A673 (cell line): ENCODE measurements at regions not wholly inside any gene's neighbourhood (a gene's known extent, or its start where the extent isn't known, plus 50 kb on each side); places are given as distances from the start of the nearest gene placed in this dataset.

Source experiments
- BruUV-seq: library from RNA; stranded (reverse); fragments of 400-500 nt; replicated peaks from 2 replicates; lab custom pipeline; 2021; lab: Mats Ljungman, UMichigan
- CTCF ChIA-PET: fragments of 300-600 bp; sonication (Branson Sonifier 250); formaldehyde crosslinking; loops from one replicate; lab custom pipeline; 2022; ENCODE audit warnings: antibody characterized with exemption; lab: Charles Lee
- POLR2A ChIA-PET: fragments of 300-600 bp; sonication (Branson Sonifier 250); formaldehyde crosslinking; loops from one replicate; lab custom pipeline; 2022; ENCODE audit warnings: antibody characterized with exemption; ENCODE audit not compliant: low non-redundant PET; lab: Charles Lee
- DNase-seq: peaks from one replicate; pipeline ENCODE4 v3.0.0-alpha.2; 2015; ENCODE audit warnings: low spot score
- H3K27ac ChIP-seq: fragments of 200-600 bp; sonication (generic); 2 replicates; pipeline ENCODE4 v1.5.1; 2016; ENCODE audit warnings: mixed run types, low read depth, mild to moderate bottlenecking, mixed read lengths, antibody characterized with exemption, low read length; ENCODE audit not compliant: poor library complexity, severe bottlenecking
- H3K27me3 ChIP-seq: fragments of 200-600 bp; sonication (generic); replicated peaks from 2 replicates; pipeline ENCODE4 v1.6.1; 2017; ENCODE audit warnings: mixed run types, low read depth, mild to moderate bottlenecking, mixed read lengths, antibody characterized with exemption, low read length; ENCODE audit not compliant: insufficient read depth, poor library complexity
- H3K36me3 ChIP-seq: fragments of 200-600 bp; sonication (generic); 2 replicates; pipeline ENCODE4 v1.6.1; 2016; ENCODE audit warnings: mixed run types, mild to moderate bottlenecking, mixed read lengths, antibody characterized with exemption, low read length; ENCODE audit not compliant: insufficient read depth, poor library complexity, severe bottlenecking
- H3K4me1 ChIP-seq: fragments of 200-600 bp; sonication (generic); 2 replicates; pipeline ENCODE4 v1.6.1; 2017; ENCODE audit warnings: mixed run types, mild to moderate bottlenecking, mixed read lengths, antibody characterized with exemption, low read length; ENCODE audit not compliant: insufficient read depth, poor library complexity, severe bottlenecking
- H3K4me3 ChIP-seq: fragments of 200-600 bp; sonication (generic); 2 replicates; pipeline ENCODE4 v1.5.1; 2016; ENCODE audit warnings: low read depth, mixed run types, mild to moderate bottlenecking, mixed read lengths, low read length; ENCODE audit not compliant: poor library complexity, severe bottlenecking
- H3K9me3 ChIP-seq: fragments of 200-600 bp; sonication (generic); 2 replicates; pipeline ENCODE4 v1.6.1; 2016; ENCODE audit warnings: mixed run types, low read depth, mild to moderate bottlenecking, mixed read lengths, antibody characterized with exemption, low read length; ENCODE audit not compliant: poor library complexity, severe bottlenecking
- EZH2 ChIP-seq: fragments of 200-600 bp; sonication (generic); IDR thresholded peaks from 2 replicates; pipeline ENCODE4 v1.6.1; 2017; ENCODE audit warnings: borderline replicate concordance, low read depth, mild to moderate bottlenecking, mixed read lengths, antibody characterized with exemption, low read length; ENCODE audit not compliant: poor library complexity, severe bottlenecking
- intact Hi-C: fragments of 100-400 bp; cut with micrococcal nuclease; formaldehyde crosslinking; loops from one replicate; pipeline ENCODE4 v1.10.0; 2022; ENCODE audit not compliant: unreplicated experiment
- TF ChIP-seq, protein P1 (sequence below): fragments of 300-800, 200-600 bp; sonication (generic); conservative IDR thresholded peaks from 2 replicates; pipeline ENCODE4 v1.5.1; 2017; ENCODE audit warnings: low read depth, mild to moderate bottlenecking, antibody characterized with exemption, low read length, moderate library complexity, mixed read lengths

DNA sequence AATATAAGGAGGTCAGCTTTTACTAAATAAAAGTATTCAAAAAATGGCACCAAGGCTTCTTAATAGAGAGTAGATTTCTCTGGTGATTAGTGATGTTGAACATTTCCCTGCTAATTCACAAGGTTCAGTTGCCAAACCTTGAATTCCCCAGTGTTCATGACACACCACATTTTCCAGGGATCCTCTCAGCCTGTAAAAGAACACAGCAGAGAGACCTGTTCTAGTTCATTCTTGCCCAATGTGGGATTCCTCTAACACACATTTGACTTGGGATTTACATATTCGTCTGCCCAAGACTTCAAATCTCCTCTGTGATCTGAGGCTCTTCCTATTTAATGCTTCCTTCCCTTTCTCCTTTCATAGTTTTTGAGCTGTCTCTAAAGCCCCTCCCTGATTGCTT is 273.2 kb upstream of the CDH9 start:
- POLR2A ChIA-PET, result no interaction called here
- no peaks in the 10 kb centered on the region for H3K9me3 ChIP-seq
- CTCF ChIA-PET, result no interaction called here
- H3K27ac ChIP-seq, result no peak overlapping the region
- H3K4me1 ChIP-seq, result no peaks in the 10 kb centered on the region
- H3K4me3 ChIP-seq, result no peak overlapping the region
- BruUV-seq, result no TSS peak
- H3K36me3 ChIP-seq, result no peaks in the 10 kb centered on the region
- DNase-seq, result no peak
- no peaks in the 10 kb centered on the region for H3K27me3 ChIP-seq
- TF ChIP-seq, protein P1, sequence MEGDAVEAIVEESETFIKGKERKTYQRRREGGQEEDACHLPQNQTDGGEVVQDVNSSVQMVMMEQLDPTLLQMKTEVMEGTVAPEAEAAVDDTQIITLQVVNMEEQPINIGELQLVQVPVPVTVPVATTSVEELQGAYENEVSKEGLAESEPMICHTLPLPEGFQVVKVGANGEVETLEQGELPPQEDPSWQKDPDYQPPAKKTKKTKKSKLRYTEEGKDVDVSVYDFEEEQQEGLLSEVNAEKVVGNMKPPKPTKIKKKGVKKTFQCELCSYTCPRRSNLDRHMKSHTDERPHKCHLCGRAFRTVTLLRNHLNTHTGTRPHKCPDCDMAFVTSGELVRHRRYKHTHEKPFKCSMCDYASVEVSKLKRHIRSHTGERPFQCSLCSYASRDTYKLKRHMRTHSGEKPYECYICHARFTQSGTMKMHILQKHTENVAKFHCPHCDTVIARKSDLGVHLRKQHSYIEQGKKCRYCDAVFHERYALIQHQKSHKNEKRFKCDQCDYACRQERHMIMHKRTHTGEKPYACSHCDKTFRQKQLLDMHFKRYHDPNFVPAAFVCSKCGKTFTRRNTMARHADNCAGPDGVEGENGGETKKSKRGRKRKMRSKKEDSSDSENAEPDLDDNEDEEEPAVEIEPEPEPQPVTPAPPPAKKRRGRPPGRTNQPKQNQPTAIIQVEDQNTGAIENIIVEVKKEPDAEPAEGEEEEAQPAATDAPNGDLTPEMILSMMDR, result no peak
- TF ChIP-seq EZH2, result no peak
- intact Hi-C loops, result no loop called here

GRCh38 chr5:27308153-27308552 is 269.8 kb upstream of the CDH9 start:
- no peaks in the 10 kb centered on the region for H3K9me3 ChIP-seq
- CTCF ChIA-PET, result no interaction called here
- H3K4me3 ChIP-seq, result no peak overlapping the region
- POLR2A ChIA-PET, result no interaction called here
- no TSS peak for BruUV-seq
- TF ChIP-seq EZH2, result no peak
- TF ChIP-seq, protein P1, result no peak
- H3K27me3 ChIP-seq, result no peaks in the 10 kb centered on the region
- intact Hi-C loops, result no loop called here
- no peak overlapping the region for H3K27ac ChIP-seq
- no peaks in the 10 kb centered on the region for H3K4me1 ChIP-seq
- DNase-seq, result no peak
- H3K36me3 ChIP-seq, result no peaks in the 10 kb centered on the region

GRCh38 chr5:27290172-27290571 is 251.8 kb upstream of the CDH9 start:
- Histone ChIP-seq H3K4me3 (no peak overlapping the region), H3K27ac (no peak overlapping the region), H3K9me3 (no peaks in the 10 kb centered on the region), H3K4me1 (no peaks in the 10 kb centered on the region), H3K27me3 (no peaks in the 10 kb centered on the region), H3K36me3 (no peaks in the 10 kb centered on the region)
- no TSS peak for BruUV-seq
- no peak for TF ChIP-seq EZH2
- TF ChIP-seq, protein P1, result no peak
- intact Hi-C loops, result no loop called here
- POLR2A ChIA-PET, result no interaction called here
- CTCF ChIA-PET, result no interaction called here
- DNase-seq, result no peak
